Neutrophil (primary cell): ENCODE measurements at regions not wholly inside any gene's neighbourhood (a gene's known extent, or its start where the extent isn't known, plus 50 kb on each side); places are given as distances from the start of the nearest gene placed in this dataset.
"Not testable (repeated sequence)": the region's sequence is repeated elsewhere in the genome, so short reads cannot be mapped to it uniquely, and the experiment has no call there.

ENCODE experiments used
- H3K27ac ChIP-seq: fragments of 200-600 bp; sonication (generic); 2 replicates; pipeline ENCODE4 v1.5.1; 2016; ENCODE audit warnings: mild to moderate bottlenecking, moderate library complexity
- H3K27me3 ChIP-seq: fragments of 200-600 bp; sonication (generic); 2 replicates; pipeline ENCODE4 v1.6.0; 2016; ENCODE audit warnings: mild to moderate bottlenecking
- H3K36me3 ChIP-seq: fragments of 200-600 bp; sonication (generic); 2 replicates; pipeline ENCODE4 v1.5.1; 2017
- H3K4me1 ChIP-seq, 2 experiments: fragments of 200-600 bp in 1 of 2; sonication (generic) in 1 of 2; 1 replicate in 1 of 2; 2 replicates in 1 of 2; pipeline versions ENCODE4 v1.5.1 to v1.6.1; 2013 to 2016; ENCODE audit warnings: low read depth in 1 of 2, low read length in 1 of 2, mild to moderate bottlenecking in 1 of 2, moderate library complexity in 1 of 2; ENCODE audit not compliant: control insufficient read depth in 1 of 2, insufficient read depth in 1 of 2
- H3K4me3 ChIP-seq, 2 experiments: fragments of 200-600 bp in 1 of 2; sonication (generic) in 1 of 2; 1 replicate in 1 of 2; 2 replicates in 1 of 2; pipeline ENCODE4 v1.5.1; 2013 to 2016; ENCODE audit warnings: low read depth in 1 of 2, low read length in 1 of 2, mild to moderate bottlenecking in 1 of 2, moderate library complexity in 1 of 2
- H3K9me3 ChIP-seq: fragments of 200-600 bp; sonication (generic); 2 replicates; pipeline ENCODE4 v1.5.1; 2016
- TF ChIP-seq, protein P1 (sequence below): fragments of 200-600 bp; sonication (generic); IDR thresholded peaks from 2 replicates; pipeline ENCODE4 v1.5.1; 2016; ENCODE audit warnings: antibody characterized with exemption

DNA sequence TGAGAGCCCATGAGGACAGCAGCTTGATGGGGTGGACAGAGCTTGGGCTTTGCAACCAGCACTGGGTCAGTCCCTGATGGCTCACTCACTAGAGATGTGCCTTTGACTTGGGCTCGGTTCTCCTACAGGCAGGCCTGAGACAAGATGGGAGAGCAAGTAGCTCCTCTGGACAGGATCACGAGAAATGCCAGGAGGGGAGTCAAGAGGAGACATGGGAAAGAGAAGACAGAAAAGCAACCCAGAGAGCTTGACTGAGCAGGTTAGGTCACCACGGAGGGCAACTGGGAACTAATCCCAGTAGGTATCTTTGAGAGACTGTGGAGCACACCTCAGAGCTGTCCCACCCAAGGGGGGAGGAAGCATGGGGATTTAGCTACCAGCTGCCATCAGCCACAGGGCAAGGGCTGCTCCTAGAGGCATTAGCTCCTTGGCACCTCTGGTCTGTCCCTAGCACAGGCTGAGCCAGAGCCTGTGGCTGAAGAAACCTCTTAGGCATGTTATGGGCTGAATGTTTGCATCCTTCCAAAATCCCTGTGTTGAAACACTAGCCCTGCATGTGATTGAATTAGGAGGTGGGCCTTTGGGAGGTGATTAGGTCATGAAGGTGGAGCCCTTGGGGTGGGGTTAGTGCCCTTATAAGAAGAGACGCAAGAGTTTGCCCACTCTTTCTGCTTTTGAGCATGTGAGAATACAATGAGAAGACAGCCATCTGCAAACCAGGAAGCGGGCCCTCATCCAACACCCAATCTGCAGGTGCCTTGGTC lies 145.6 kb downstream of the SMIM20 start:
- Histone ChIP-seq H3K4me3 (no peak overlapping the region), H3K4me1 (peaks cover 38 to 45% of the 10 kb centered on the region in 2 experiments), H3K27me3 (peaks cover 26% of the 10 kb centered on the region), H3K36me3 (no peaks in the 10 kb centered on the region), H3K27ac (no peak overlapping the region), H3K9me3 (no peaks in the 10 kb centered on the region)
- TF ChIP-seq, protein P1, sequence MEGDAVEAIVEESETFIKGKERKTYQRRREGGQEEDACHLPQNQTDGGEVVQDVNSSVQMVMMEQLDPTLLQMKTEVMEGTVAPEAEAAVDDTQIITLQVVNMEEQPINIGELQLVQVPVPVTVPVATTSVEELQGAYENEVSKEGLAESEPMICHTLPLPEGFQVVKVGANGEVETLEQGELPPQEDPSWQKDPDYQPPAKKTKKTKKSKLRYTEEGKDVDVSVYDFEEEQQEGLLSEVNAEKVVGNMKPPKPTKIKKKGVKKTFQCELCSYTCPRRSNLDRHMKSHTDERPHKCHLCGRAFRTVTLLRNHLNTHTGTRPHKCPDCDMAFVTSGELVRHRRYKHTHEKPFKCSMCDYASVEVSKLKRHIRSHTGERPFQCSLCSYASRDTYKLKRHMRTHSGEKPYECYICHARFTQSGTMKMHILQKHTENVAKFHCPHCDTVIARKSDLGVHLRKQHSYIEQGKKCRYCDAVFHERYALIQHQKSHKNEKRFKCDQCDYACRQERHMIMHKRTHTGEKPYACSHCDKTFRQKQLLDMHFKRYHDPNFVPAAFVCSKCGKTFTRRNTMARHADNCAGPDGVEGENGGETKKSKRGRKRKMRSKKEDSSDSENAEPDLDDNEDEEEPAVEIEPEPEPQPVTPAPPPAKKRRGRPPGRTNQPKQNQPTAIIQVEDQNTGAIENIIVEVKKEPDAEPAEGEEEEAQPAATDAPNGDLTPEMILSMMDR, result no peak

DNA sequence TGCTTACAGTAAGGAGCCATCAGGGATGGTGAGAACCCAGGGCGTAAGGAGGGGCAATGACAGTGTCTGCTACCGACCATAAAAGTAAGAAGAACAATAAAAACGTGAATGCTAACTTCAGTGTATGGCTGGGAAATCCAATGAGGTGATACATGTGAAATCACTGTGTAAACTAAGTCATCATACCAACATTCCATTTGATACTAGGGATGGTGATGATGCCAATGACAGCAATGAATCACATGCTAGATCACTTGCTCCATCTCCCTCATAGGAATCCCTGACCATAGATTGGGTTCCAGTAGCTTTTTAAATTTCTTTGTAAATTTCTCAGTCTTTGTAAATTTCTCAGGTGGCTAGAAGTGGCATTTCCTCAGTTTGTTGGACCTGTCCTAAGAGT lies 146.3 kb downstream of the SMIM20 start:
- no peak overlapping the region for H3K4me3 ChIP-seq
- peaks cover 38 to 45% of the 10 kb centered on the region in 2 experiments for H3K4me1 ChIP-seq
- no peaks in the 10 kb centered on the region for H3K36me3 ChIP-seq
- TF ChIP-seq, protein P1, result no peak
- no peak overlapping the region for H3K27ac ChIP-seq
- peaks cover 19% of the 10 kb centered on the region for H3K27me3 ChIP-seq
- no peaks in the 10 kb centered on the region for H3K9me3 ChIP-seq

- H3K27ac ChIP-seq, result peak overlapping the region; percentile 38
- TF ChIP-seq, protein P1, result peak; percentile 81
- peaks cover 28 to 35% of the 10 kb centered on the region in 2 experiments for H3K4me1 ChIP-seq
Measured at GRCh38 chr4:26061248-26061986, 147.4 kb downstream of the SMIM20 start.

DNA sequence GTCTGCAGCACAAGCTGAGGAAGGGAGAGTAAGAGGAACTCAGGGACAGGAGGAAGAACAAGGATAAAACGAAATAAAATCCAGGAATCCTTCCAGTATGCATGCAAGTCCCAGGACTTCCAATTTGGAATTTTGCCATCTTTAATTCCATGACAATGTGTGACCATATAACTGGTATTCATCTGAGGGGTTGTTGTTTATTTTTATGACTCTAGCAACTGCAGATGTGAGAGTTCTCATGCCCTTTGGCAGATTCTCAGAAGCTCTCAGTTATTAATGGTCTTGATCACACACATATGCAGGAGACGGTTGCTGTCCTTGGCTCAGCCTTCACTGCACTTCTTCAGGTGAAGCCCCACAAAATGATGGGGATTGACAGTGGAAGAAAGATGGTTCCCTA lies 148.2 kb downstream of the SMIM20 start:
- Histone ChIP-seq H3K27ac (peak overlapping the region; percentile 38), H3K36me3 (no peaks in the 10 kb centered on the region), H3K9me3 (no peaks in the 10 kb centered on the region), H3K4me1 (peaks cover 20 to 27% of the 10 kb centered on the region in 2 experiments), H3K27me3 (peaks cover 17% of the 10 kb centered on the region), H3K4me3 (no peak overlapping the region)
- TF ChIP-seq, protein P1, result no peak

More at GRCh38 chr4:26061248-26061986, 147.4 kb downstream of the SMIM20 start:
- no peaks in the 10 kb centered on the region for H3K9me3 ChIP-seq
- H3K27me3 ChIP-seq, result peaks cover 17% of the 10 kb centered on the region
- H3K36me3 ChIP-seq, result no peaks in the 10 kb centered on the region
- H3K4me3 ChIP-seq, result no peak overlapping the region

GRCh38 chr4:26064009-26064408 lies 150.0 kb downstream of the SMIM20 start:
- not testable (repeated sequence) for H3K36me3 ChIP-seq, H3K27me3 ChIP-seq, H3K4me3 ChIP-seq, H3K9me3 ChIP-seq, H3K27ac ChIP-seq
- peaks cover 9 to 13% of the 10 kb centered on the region in 2 experiments for H3K4me1 ChIP-seq

GRCh38 chr4:26065833-26066232 lies 151.8 kb downstream of the SMIM20 start:
- H3K4me3 ChIP-seq, result no peak overlapping the region
- H3K9me3 ChIP-seq, result no peaks in the 10 kb centered on the region
- H3K36me3 ChIP-seq, result no peaks in the 10 kb centered on the region
- H3K27ac ChIP-seq, result no peak overlapping the region
- TF ChIP-seq, protein P1, result no peak
- H3K4me1 ChIP-seq, result peaks cover 14 to 24% of the 10 kb centered on the region in 2 experiments
- H3K27me3 ChIP-seq, result no peaks in the 10 kb centered on the region
